BLaER1 treated with 17β-estradiol and CSF1 and Interleukin-3, amounts not matched to agents 10 nM and 100 nM (cell line): ENCODE measurements at regions not wholly inside any gene's neighbourhood (a gene's known extent, or its start where the extent isn't known, plus 50 kb on each side); places are given as distances from the start of the nearest gene placed in this dataset.

Experiments
- H3K27ac ChIP-seq, 11 experiments: shearing (Covaris generic); formaldehyde crosslinking; 2 replicates each; pipeline ENCODE4 v1.8.1; 2022
- H3K27me3 ChIP-seq, 11 experiments: shearing (Covaris generic); formaldehyde crosslinking; 2 replicates each; pipeline ENCODE4 v1.8.1; 2022
- H3K36me3 ChIP-seq, 11 experiments: shearing (Covaris generic); formaldehyde crosslinking; 2 replicates each; pipeline ENCODE4 v1.8.1; 2022
- H3K4me1 ChIP-seq, 10 experiments: shearing (Covaris generic); formaldehyde crosslinking; 2 replicates each; pipeline ENCODE4 v1.8.1; 2022
- H3K4me2 ChIP-seq, 11 experiments: shearing (Covaris generic); formaldehyde crosslinking; 2 replicates each; pipeline ENCODE4 v1.8.1; 2022
- H3K4me3 ChIP-seq, 10 experiments: shearing (Covaris generic); formaldehyde crosslinking; 2 replicates each; pipeline ENCODE4 v1.8.1; 2022
- H3K9ac ChIP-seq, 11 experiments: shearing (Covaris generic); formaldehyde crosslinking; 2 replicates each; pipeline ENCODE4 v1.8.1; 2022
- H3K9me3 ChIP-seq, 11 experiments: shearing (Covaris generic); formaldehyde crosslinking; replicated peaks in 1 of 11; 2 replicates each; pipeline ENCODE4 v1.8.1; 2022
- H4K20me1 ChIP-seq, 11 experiments: shearing (Covaris generic); formaldehyde crosslinking; 2 replicates each; pipeline ENCODE4 v1.8.1; 2022
- Cebpa-rat ChIP-seq, 11 experiments: shearing (Covaris generic); IDR thresholded peaks; 2 replicates each; pipeline ENCODE4 v1.8.1; 2022

GRCh38 chr11:97414801-97415200 is 1025.0 kb downstream of the JRKL start:
- Histone ChIP-seq H3K4me3 (no peak overlapping the region), H3K9ac (no peak overlapping the region), H3K9me3 (peaks cover 7 to 14% (median 10%) of the 10 kb centered on the region in 11 experiments), H3K36me3 (no peaks in the 10 kb centered on the region), H3K27ac (no peak overlapping the region), H3K4me2 (no peak overlapping the region), H3K27me3 (no peaks in the 10 kb centered on the region), H4K20me1 (no peaks in the 10 kb centered on the region), H3K4me1 (no peaks in the 10 kb centered on the region)
- no peak for TF ChIP-seq Cebpa-rat (IDR thresholded peaks at IDR 0.05)

GRCh38 chr11:97419729-97420128 is 1029.9 kb downstream of the JRKL start:
- Histone ChIP-seq H3K27ac (no peak overlapping the region), H3K4me1 (no peaks in the 10 kb centered on the region), H3K9me3 (no peaks in the 10 kb centered on the region), H3K27me3 (no peaks in the 10 kb centered on the region), H3K4me3 (no peak overlapping the region), H4K20me1 (no peaks in the 10 kb centered on the region), H3K9ac (no peak overlapping the region), H3K4me2 (no peak overlapping the region), H3K36me3 (no peaks in the 10 kb centered on the region)
- no peak for TF ChIP-seq Cebpa-rat (IDR thresholded peaks at IDR 0.05)

GRCh38 chr11:97428247-97428790 is 1038.5 kb downstream of the JRKL start:
- H3K9me3 ChIP-seq = no peaks in the 10 kb centered on the region
- H3K4me1 ChIP-seq = no peaks in the 10 kb centered on the region; a peak in 1 of 20 replicates
- TF ChIP-seq Cebpa-rat (IDR thresholded peaks at IDR 0.05) = no peak
- H3K4me3 ChIP-seq = no peak overlapping the region
- no peaks in the 10 kb centered on the region for H3K27me3 ChIP-seq
- H4K20me1 ChIP-seq = no peaks in the 10 kb centered on the region
- no peak overlapping the region for H3K4me2 ChIP-seq
- no peak overlapping the region for H3K9ac ChIP-seq
- no peaks in the 10 kb centered on the region for H3K36me3 ChIP-seq
- no peak overlapping the region for H3K27ac ChIP-seq

GRCh38 chr11:97430877-97431276 is 1041.1 kb downstream of the JRKL start:
- Histone ChIP-seq H3K4me3 (no peak overlapping the region), H3K36me3 (no peaks in the 10 kb centered on the region), H3K9ac (no peak overlapping the region), H3K9me3 (no peaks in the 10 kb centered on the region), H3K27ac (no peak overlapping the region), H3K4me2 (no peak overlapping the region), H3K4me1 (no peaks in the 10 kb centered on the region; a peak in 1 of 20 replicates), H4K20me1 (no peaks in the 10 kb centered on the region), H3K27me3 (no peaks in the 10 kb centered on the region)
- TF ChIP-seq Cebpa-rat (IDR thresholded peaks at IDR 0.05) = no peak

GRCh38 chr11:97432926-97433325 is 1043.1 kb downstream of the JRKL start:
- H3K36me3 ChIP-seq = no peaks in the 10 kb centered on the region
- H3K27me3 ChIP-seq = no peaks in the 10 kb centered on the region
- no peak for TF ChIP-seq Cebpa-rat (IDR thresholded peaks at IDR 0.05)

GRCh38 chr11:97445561-97445960 is 1055.7 kb downstream of the JRKL start:
- 0 out of 22 replicates have a peak, but pooled peaks cover 0 to 2% (median 0%) of the 10 kb centered on the region in 11 experiments for H3K9me3 ChIP-seq
- H3K9ac ChIP-seq = no peak overlapping the region
- no peak overlapping the region for H3K4me2 ChIP-seq
- no peaks in the 10 kb centered on the region for H4K20me1 ChIP-seq
- no peak overlapping the region for H3K27ac ChIP-seq
- no peaks in the 10 kb centered on the region for H3K36me3 ChIP-seq
- H3K4me1 ChIP-seq = no peaks in the 10 kb centered on the region
- no peaks in the 10 kb centered on the region for H3K27me3 ChIP-seq
- TF ChIP-seq Cebpa-rat (IDR thresholded peaks at IDR 0.05) = no peak
- H3K4me3 ChIP-seq = no peak overlapping the region

More at GRCh38 chr11:97432926-97433325, 1043.1 kb downstream of the JRKL start:
- H3K4me1 ChIP-seq = no peaks in the 10 kb centered on the region; a peak in 1 of 20 replicates
- no peak overlapping the region for H3K4me2 ChIP-seq
- H3K27ac ChIP-seq = no peak overlapping the region
- no peaks in the 10 kb centered on the region for H4K20me1 ChIP-seq
- H3K4me3 ChIP-seq = no peak overlapping the region
- no peaks in the 10 kb centered on the region for H3K9me3 ChIP-seq
- no peak overlapping the region for H3K9ac ChIP-seq

- no peaks in the 10 kb centered on the region for H3K9me3 ChIP-seq
- no peaks in the 10 kb centered on the region for H4K20me1 ChIP-seq
- no peak overlapping the region for H3K4me3 ChIP-seq
Measured at GRCh38 chr11:97451441-97451840, 1061.6 kb downstream of the JRKL start.

GRCh38 chr11:97454988-97455387 is 1065.2 kb downstream of the JRKL start:
- Histone ChIP-seq H3K9ac (no peak overlapping the region), H3K9me3 (no peaks in the 10 kb centered on the region), H4K20me1 (no peaks in the 10 kb centered on the region), H3K27ac (no peak overlapping the region), H3K4me2 (no peak overlapping the region), H3K4me1 (no peaks in the 10 kb centered on the region), H3K27me3 (no peaks in the 10 kb centered on the region), H3K36me3 (no peaks in the 10 kb centered on the region), H3K4me3 (no peak overlapping the region)
- no peak for TF ChIP-seq Cebpa-rat (IDR thresholded peaks at IDR 0.05)

More at GRCh38 chr11:97451441-97451840, 1061.6 kb downstream of the JRKL start:
- Histone ChIP-seq H3K4me1 (no peaks in the 10 kb centered on the region), H3K27ac (no peak overlapping the region), H3K4me2 (no peak overlapping the region), H3K9ac (no peak overlapping the region), H3K36me3 (no peaks in the 10 kb centered on the region), H3K27me3 (no peaks in the 10 kb centered on the region)
- TF ChIP-seq Cebpa-rat (IDR thresholded peaks at IDR 0.05) = no peak

- Histone ChIP-seq H3K4me3 (no peak overlapping the region), H3K27me3 (no peaks in the 10 kb centered on the region), H3K9me3 (peaks cover 11 to 20% (median 18%) of the 10 kb centered on the region in 11 experiments; a peak in 21 of 22 replicates), H3K9ac (no peak overlapping the region), H3K27ac (no peak overlapping the region), H4K20me1 (no peaks in the 10 kb centered on the region), H3K4me1 (no peaks in the 10 kb centered on the region), H3K36me3 (no peaks in the 10 kb centered on the region), H3K4me2 (no peak overlapping the region)
- TF ChIP-seq Cebpa-rat (IDR thresholded peaks at IDR 0.05) = no peak
Measured at GRCh38 chr11:97460091-97460490, 1070.3 kb downstream of the JRKL start.

GRCh38 chr11:97461044-97461880 is 1071.4 kb downstream of the JRKL start:
- Histone ChIP-seq H3K9ac (no peak overlapping the region), H3K4me2 (no peak overlapping the region), H3K4me3 (no peak overlapping the region), H3K27ac (no peak overlapping the region), H4K20me1 (no peaks in the 10 kb centered on the region), H3K27me3 (no peaks in the 10 kb centered on the region), H3K36me3 (no peaks in the 10 kb centered on the region), H3K4me1 (no peaks in the 10 kb centered on the region), H3K9me3 (peaks cover 11 to 21% (median 18%) of the 10 kb centered on the region in 11 experiments; a peak in 21 of 22 replicates)
- TF ChIP-seq Cebpa-rat (IDR thresholded peaks at IDR 0.05) = no peak
